GM19324 (cell line): ENCODE measurements at regions not wholly inside any gene's neighbourhood (a gene's known extent, or its start where the extent isn't known, plus 50 kb on each side); places are given as distances from the start of the nearest gene placed in this dataset.
"Not testable (repeated sequence)": the region's sequence is repeated elsewhere in the genome, so short reads cannot be mapped to it uniquely, and the experiment has no call there.

Source experiments
- ATAC-seq: cut with Tn5 transposase; IDR thresholded peaks from one replicate; pipeline ENCODE4 v1.9.1; 2021; ENCODE audit warnings: mild to moderate bottlenecking, moderate library complexity; ENCODE audit not compliant: unreplicated experiment, low FRiP score

GRCh38 chrY:10958122-10958521 lies 1430.4 kb downstream of the TSPY10 start:
- peak; percentile 51 for ATAC-seq

GRCh38 chrY:10973422-10973821 lies 1445.7 kb downstream of the TSPY10 start:
- no peak for ATAC-seq

- no peak for ATAC-seq
These were observed 1459.0 kb downstream of the TSPY10 start for GRCh38 chrY:10986655-10987054.

- ATAC-seq = no peak
These were observed 1459.9 kb downstream of the TSPY10 start for GRCh38 chrY:10987626-10988025.

GRCh38 chrY:10993955-10994354 lies 1466.3 kb downstream of the TSPY10 start:
- no peak for ATAC-seq

- not testable (repeated sequence) for ATAC-seq
These were observed 1472.0 kb downstream of the TSPY10 start for GRCh38 chrY:10999715-11000114.

- ATAC-seq = peak; percentile 48
These were observed 1486.5 kb downstream of the TSPY10 start for GRCh38 chrY:11014229-11014628.

- ATAC-seq = no peak
These were observed 1495.1 kb downstream of the TSPY10 start for GRCh38 chrY:11022734-11023133.

- no peak for ATAC-seq
These were observed 1516.7 kb downstream of the TSPY10 start for GRCh38 chrY:11044234-11044883.

- no peak for ATAC-seq
These were observed 1535.8 kb downstream of the TSPY10 start for GRCh38 chrY:11063486-11063885.

GRCh38 chrY:11063960-11064359 lies 1536.3 kb downstream of the TSPY10 start:
- no peak for ATAC-seq

GRCh38 chrY:11064376-11064775 lies 1536.7 kb downstream of the TSPY10 start:
- no peak for ATAC-seq

GRCh38 chrY:11069271-11069670 lies 1541.6 kb downstream of the TSPY10 start:
- no peak for ATAC-seq

GRCh38 chrY:11070250-11071113 lies 1542.8 kb downstream of the TSPY10 start:
- no peak for ATAC-seq

- not testable (repeated sequence) for ATAC-seq
These were observed 1558.1 kb downstream of the TSPY10 start for GRCh38 chrY:11085801-11086200.

GRCh38 chrY:11097498-11097897 lies 1569.8 kb downstream of the TSPY10 start:
- ATAC-seq = not testable (repeated sequence)

- ATAC-seq = not testable (repeated sequence)
These were observed 1570.7 kb downstream of the TSPY10 start for GRCh38 chrY:11098419-11098818.

GRCh38 chrY:11099004-11099403 lies 1571.3 kb downstream of the TSPY10 start:
- ATAC-seq = no peak

- not testable (repeated sequence) for ATAC-seq
These were observed 1572.8 kb downstream of the TSPY10 start for GRCh38 chrY:11100472-11100871.

- ATAC-seq = not testable (repeated sequence)
These were observed 1575.3 kb downstream of the TSPY10 start for GRCh38 chrY:11102987-11103386.

- ATAC-seq = not testable (repeated sequence)
These were observed 1579.6 kb downstream of the TSPY10 start for GRCh38 chrY:11107127-11107918.
